ENCODE measurements at regions not wholly inside any gene's neighbourhood (a gene's known extent, or its start where the extent isn't known, plus 50 kb on each side); places are given as distances from the start of the nearest gene placed in this dataset.

GRCh38 chr15:25183581-25184251 lies 228.9 kb downstream of the SNRPN start:
- peak; percentile 9 for DNase-seq

GRCh38 chr15:25184356-25185155 lies 229.8 kb downstream of the SNRPN start:
- DNase-seq: peak; percentile 24

GRCh38 chr15:25185156-25185710 lies 230.4 kb downstream of the SNRPN start:
- no peak for DNase-seq

GRCh38 chr15:25185791-25186190 lies 231.0 kb downstream of the SNRPN start:
- DNase-seq: no peak

GRCh38 chr15:25186411-25186810 lies 231.6 kb downstream of the SNRPN start:
- no peak for DNase-seq

- no peak for DNase-seq
These were observed 232.3 kb downstream of the SNRPN start for GRCh38 chr15:25186906-25187645.

GRCh38 chr15:25188051-25188450 lies 233.3 kb downstream of the SNRPN start:
- DNase-seq: no peak

GRCh38 chr15:25188551-25189101 lies 233.8 kb downstream of the SNRPN start:
- no peak for DNase-seq

- no peak for DNase-seq
These were observed 234.8 kb downstream of the SNRPN start for GRCh38 chr15:25189551-25189950.

GRCh38 chr15:25192651-25193050 lies 237.9 kb downstream of the SNRPN start:
- DNase-seq: no peak

- no peak for DNase-seq
These were observed 231.5 kb downstream of the UBE3A start for GRCh38 chr15:25207369-25207768.

GRCh38 chr15:25208735-25209134 lies 230.1 kb downstream of the UBE3A start:
- DNase-seq: no peak

- no peak for DNase-seq
These were observed 218.0 kb downstream of the UBE3A start for GRCh38 chr15:25220834-25221233.

GRCh38 chr15:25224396-25224795 lies 214.4 kb downstream of the UBE3A start:
- DNase-seq: no peak

GRCh38 chr15:25226360-25226759 lies 212.5 kb downstream of the UBE3A start:
- DNase-seq: no peak

- no peak for DNase-seq
These were observed 210.6 kb downstream of the UBE3A start for GRCh38 chr15:25228261-25228660.

GRCh38 chr15:25230442-25230841 lies 208.4 kb downstream of the UBE3A start:
- no peak for DNase-seq

- DNase-seq: no peak
These were observed 205.0 kb downstream of the UBE3A start for GRCh38 chr15:25233766-25234350.

- DNase-seq: no peak
These were observed 204.0 kb downstream of the UBE3A start for GRCh38 chr15:25234831-25235230.

GRCh38 chr15:25235391-25235790 lies 203.4 kb downstream of the UBE3A start:
- no peak for DNase-seq

GRCh38 chr15:25236143-25236860 lies 202.5 kb downstream of the UBE3A start:
- no peak for DNase-seq

GRCh38 chr15:25236861-25237155 lies 202.0 kb downstream of the UBE3A start:
- no peak for DNase-seq

All from right forelimb (tissue), 1 donor.